Stromal cell of bone marrow (primary cell): ENCODE measurements at regions not wholly inside any gene's neighbourhood (a gene's known extent, or its start where the extent isn't known, plus 50 kb on each side); places are given as distances from the start of the nearest gene placed in this dataset.
"Not testable (repeated sequence)": the region's sequence is repeated elsewhere in the genome, so short reads cannot be mapped to it uniquely, and the experiment has no call there.

Source experiments
- DNase-seq: peaks from one replicate; pipeline ENCODE4 v3.0.0-alpha.2; 2012; ENCODE audit warnings: low read depth

- DNase-seq: no peak
Observed at GRCh38 chr9:78909566-78909965, 612.6 kb downstream of the PSAT1 start.

GRCh38 chr9:78916884-78917283 is 620.0 kb downstream of the PSAT1 start:
- DNase-seq: not testable (repeated sequence)

- DNase-seq: no peak
Observed at GRCh38 chr9:78918976-78919375, 622.1 kb downstream of the PSAT1 start.

GRCh38 chr9:78919701-78920100 is 622.8 kb downstream of the PSAT1 start:
- no peak for DNase-seq

- no peak for DNase-seq
Observed at GRCh38 chr9:78921341-78921740, 624.4 kb downstream of the PSAT1 start.

GRCh38 chr9:78923966-78924659 is 627.2 kb downstream of the PSAT1 start:
- DNase-seq: no peak

- no peak for DNase-seq
Observed at GRCh38 chr9:78927099-78927940, 630.4 kb downstream of the PSAT1 start.

- DNase-seq: no peak
Observed at GRCh38 chr9:78928625-78929405, 631.9 kb downstream of the PSAT1 start.

DNA sequence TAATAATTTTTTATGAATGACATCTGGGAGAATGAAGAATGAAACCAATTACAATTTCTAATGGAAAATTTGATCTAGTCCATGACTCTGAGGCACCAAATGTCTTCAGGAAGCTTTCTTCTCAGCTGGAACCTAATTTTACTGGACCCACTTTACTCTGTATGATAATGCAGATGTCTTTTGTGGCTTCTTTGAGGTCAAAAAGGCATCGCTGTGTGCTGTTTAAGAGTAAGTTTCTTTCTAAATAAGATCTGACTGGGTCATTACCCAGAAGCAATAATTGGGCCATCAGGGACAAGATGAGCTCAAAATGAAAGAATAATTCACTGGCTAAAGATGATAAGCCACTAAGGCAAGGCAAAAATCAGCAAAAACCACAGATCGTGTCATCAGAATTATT is 633.4 kb downstream of the PSAT1 start:
- no peak for DNase-seq

- no peak for DNase-seq
Observed at GRCh38 chr9:78932849-78933627, 636.1 kb downstream of the PSAT1 start.

DNA sequence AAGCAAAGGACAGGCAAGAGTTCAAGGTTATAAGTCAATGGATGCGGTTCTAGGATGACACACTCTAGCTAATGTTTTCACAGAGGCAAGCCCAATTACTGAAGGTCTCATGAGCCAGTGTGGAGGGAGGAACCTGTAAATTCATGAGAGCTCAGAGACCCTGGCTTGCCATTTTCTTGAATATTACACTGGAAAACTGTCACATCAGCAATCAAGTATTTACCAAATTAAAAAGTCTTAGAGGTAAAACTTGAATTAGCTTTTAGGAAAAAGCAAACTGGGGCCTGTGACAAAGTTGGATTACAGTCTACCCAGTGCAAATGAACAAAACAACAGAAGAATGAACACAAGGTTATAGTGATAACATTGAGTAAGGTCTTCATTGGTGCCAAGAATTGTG is 636.9 kb upstream of the TLE4 start:
- no peak for DNase-seq

DNA sequence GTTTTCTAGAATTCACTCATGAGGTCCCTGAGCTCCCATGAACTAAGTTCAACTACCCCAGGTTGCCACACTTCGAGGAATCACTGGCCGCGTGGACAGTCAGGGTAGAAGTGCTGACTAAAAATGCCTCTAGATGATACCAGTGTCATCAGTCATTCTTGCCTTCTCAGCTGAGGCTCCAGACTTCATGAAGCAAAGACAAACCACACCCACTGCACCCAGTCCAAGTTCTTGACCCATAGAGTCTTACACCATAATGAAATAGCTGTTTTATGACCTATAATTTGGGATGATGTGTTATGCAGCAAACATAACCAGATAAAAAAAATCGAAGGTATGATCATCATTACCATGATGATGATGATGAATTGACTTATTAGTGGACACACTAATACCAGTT is 632.9 kb upstream of the TLE4 start:
- no peak for DNase-seq

DNA sequence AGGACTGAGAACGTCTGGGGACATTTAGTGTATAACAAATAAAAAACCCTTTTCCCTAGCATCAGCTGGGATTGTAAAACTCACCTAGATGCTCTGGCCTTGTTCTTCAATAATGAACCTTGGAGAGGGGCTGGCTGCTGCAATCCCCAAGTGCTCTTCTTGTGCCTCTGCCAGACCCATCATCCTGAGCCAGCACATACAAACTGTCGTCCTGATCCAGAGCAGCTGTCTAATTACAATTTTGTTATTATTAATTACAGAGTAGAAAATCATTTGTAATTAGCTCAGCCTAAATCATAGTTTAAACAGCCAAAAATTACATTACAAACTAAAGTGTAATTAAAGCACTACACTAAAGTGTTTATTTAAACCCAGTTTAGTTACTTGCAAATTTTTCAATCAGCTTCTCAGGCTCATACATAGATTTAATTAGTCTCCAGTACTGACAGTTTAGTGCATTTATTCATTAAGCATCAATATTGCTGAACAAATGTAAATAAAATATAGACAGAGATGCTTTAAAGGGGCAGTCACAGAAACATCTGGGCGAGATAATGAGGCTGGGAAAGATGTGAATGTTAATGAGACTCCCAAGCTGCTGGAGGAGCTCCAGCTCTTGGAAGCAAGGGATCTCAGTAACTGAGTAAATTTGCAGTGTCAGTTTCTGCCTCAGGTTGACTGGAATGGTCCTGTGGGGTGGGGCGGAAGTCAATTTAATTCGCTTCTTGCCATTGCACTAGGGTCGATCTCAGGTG is 632.3 kb upstream of the TLE4 start:
- no peak for DNase-seq

- DNase-seq: no peak
Observed at GRCh38 chr9:78940121-78940855, 631.5 kb upstream of the TLE4 start.

DNA sequence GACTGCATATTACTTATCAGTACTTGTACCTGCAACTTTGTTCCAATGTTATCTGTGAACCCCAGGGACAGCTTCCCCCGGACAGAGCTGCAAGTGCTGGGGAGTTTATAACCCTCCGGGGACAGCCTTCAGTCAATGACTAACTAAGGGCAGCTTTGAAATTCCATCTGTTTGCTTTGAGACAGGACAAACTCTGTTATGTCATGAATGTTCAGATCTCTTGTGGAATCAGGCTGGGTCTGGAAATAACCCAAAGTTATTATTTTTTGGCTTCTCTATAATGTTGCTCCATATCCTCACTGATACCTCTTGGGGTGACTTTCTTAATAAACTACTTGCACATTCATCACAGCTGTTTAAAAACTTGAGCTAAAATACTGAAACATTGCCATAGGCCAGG is 617.5 kb upstream of the TLE4 start:
- peak; percentile 19 for DNase-seq

GRCh38 chr9:78958892-78959291 is 612.9 kb upstream of the TLE4 start:
- no peak for DNase-seq

GRCh38 chr9:78962156-78962555 is 609.6 kb upstream of the TLE4 start:
- no peak for DNase-seq

GRCh38 chr9:78963911-78964310 is 607.9 kb upstream of the TLE4 start:
- no peak for DNase-seq

DNA sequence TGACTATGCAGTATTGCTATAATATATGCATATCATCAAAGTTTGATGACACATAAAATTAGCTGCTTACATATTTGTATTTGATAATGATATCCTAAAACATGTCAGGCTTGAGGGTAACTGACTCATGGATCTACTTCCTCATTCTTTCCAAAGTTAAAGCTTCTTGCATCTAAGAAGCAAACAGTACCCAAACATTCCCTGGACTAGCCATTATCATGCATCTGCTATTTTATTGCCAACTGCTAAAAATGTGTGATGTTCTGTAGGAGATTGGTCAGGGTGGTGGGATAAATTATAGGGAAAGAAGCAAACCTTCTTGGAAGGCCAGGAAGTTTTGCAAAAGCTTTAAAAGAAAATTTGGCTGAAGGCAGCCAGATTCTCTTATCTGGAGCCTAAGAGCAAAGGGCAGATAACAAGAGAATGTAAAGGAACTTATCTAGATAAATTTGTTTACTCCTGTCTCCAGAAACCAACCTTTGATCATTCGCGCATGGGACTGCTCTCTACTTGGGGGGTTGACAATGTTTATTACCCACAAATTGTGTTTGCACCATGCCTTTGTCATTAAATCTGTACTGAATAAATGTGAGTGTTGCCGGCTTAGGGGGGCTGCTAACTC is 604.1 kb upstream of the TLE4 start:
- DNase-seq: no peak

DNA sequence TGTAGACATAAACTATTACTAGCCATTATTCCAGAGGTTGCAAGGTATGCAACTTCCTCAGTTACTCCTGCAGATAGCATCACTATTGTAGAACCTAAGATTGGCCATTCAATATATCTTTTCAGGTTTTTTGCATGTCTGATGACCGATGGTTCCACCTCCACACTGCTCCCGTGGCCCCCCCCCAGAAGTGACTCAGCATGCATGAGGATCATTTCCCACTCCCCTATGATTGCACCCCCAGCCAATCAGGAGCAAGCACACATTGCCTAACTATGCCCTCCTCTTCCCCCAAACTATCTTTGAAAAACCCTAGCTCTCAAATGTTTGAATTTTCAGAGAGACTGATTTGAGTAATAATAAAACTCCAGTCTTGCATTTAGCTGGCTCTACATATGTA is 601.4 kb upstream of the TLE4 start:
- no peak for DNase-seq
